ENCODE measurements at regions not wholly inside any gene's neighbourhood (a gene's known extent, or its start where the extent isn't known, plus 50 kb on each side); places are given as distances from the start of the nearest gene placed in this dataset.

DNA sequence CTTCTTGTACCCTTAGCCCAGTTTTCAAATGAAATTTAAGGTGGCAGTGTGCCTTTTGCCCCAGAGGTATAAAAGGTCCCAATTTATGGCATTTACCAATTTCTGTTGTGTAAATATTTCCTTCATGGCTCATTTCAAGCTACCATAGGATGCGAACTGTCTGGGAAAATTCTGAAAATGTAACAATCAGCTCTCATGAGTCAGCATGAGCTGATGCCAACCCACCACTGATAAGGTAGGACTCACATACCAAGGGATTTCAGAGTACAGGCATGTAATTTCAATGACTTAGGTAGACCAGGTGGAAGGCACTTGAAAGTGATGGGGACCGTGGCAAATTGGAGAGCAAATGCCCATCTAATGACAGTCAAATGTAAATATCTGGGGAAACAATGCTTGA, 169.5 kb downstream of the TTC8 start:
- Mint-ChIP-seq H3K4me3 (no peak overlapping the region), H3K36me3 (ENCODE audit: low read depth) (no peaks in the 10 kb centered on the region), H3K27me3 (peaks cover 41% of the 10 kb centered on the region), H3K4me1 (ENCODE audit: low read depth) (no peaks in the 10 kb centered on the region), H3K9me3 (no peaks in the 10 kb centered on the region), H3K27ac (no peak overlapping the region)
- no peak overlapping the region for H3K4me3 ChIP-seq (ENCODE audit: low read length)
- H3K36me3 ChIP-seq (ENCODE audit: insufficient read depth, low read length), result no peaks in the 10 kb centered on the region
- ChIA-PET CTCF (no interaction called here), POLR2A (no interaction called here)
- ATAC-seq (ENCODE audit: poor library complexity), result no peak
- H3K27me3 ChIP-seq (ENCODE audit: control insufficient read depth in 1 of 2, insufficient read depth in 2 of 2, low read length in 2 of 2), result peaks cover 12 to 18% of the 10 kb centered on the region in 2 experiments
- TF ChIP-seq CTCF (IDR thresholded peaks at IDR 0.05), result no peak
- intact Hi-C loops (cut with DNase I, micrococcal nuclease), result no loop called here
- H3K27ac ChIP-seq (ENCODE audit: low read depth in 1 of 2, low read length in 2 of 2), result no peak overlapping the region
- no peaks in the 10 kb centered on the region for H3K9me3 ChIP-seq (ENCODE audit: control insufficient read depth in 1 of 2, insufficient read depth in 1 of 2, low read length in 2 of 2)
- no peak for DNase-seq
- H3K4me1 ChIP-seq (ENCODE audit: insufficient read depth, low read length), result no peaks in the 10 kb centered on the region

DNA sequence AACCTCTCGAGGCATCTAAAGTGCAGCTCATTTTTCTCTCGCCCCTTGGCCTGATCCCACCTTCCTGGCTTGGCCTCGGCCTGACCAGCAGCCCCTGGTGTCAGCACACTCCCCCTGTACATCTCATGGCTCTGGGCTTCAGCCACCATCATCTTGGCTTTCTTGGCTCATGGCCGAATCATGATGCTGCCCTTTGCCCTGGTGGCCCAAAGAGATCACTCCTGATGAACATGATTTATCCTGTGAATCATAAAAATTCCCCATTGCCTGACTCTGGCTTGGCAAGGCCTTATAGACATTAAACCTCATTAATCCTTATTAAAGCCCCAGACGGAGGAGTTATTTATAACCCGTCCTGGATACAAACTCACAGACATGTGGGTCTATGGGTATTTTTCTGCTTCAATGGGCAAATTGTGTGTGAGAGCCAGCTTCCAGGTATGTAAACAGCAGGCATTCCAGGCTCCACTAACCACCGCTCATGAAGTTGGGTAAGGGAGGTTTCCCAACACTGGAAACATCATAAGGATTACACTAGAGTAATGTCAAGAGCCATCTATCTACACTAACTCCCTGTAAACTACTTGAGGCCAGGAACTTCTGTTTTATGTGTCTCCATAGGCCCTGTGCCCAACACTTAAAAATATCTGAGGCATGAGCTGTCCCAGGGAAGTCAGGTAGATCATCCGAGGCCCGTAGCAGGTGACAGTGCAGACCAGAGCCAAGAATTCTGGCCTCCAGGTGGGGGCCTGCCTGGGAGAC, 171.2 kb downstream of the TTC8 start:
- H3K4me1 ChIP-seq (ENCODE audit: insufficient read depth, low read length), result no peaks in the 10 kb centered on the region
- H3K27me3 ChIP-seq (ENCODE audit: control insufficient read depth in 1 of 2, insufficient read depth in 2 of 2, low read length in 2 of 2), result peaks cover 20 to 21% of the 10 kb centered on the region in 2 experiments
- H3K36me3 ChIP-seq (ENCODE audit: insufficient read depth, low read length), result no peaks in the 10 kb centered on the region
- no peak for TF ChIP-seq CTCF (IDR thresholded peaks at IDR 0.05)
- H3K4me3 Mint-ChIP-seq, result no peak overlapping the region
- no peaks in the 10 kb centered on the region for H3K4me1 Mint-ChIP-seq (ENCODE audit: low read depth)
- ATAC-seq (ENCODE audit: poor library complexity), result no peak
- H3K9me3 Mint-ChIP-seq, result no peaks in the 10 kb centered on the region
- H3K27ac ChIP-seq (ENCODE audit: low read depth in 1 of 2, low read length in 2 of 2), result no peak overlapping the region
- ChIA-PET POLR2A (no interaction called here), CTCF (no interaction called here)
- H3K4me3 ChIP-seq (ENCODE audit: low read length), result no peak overlapping the region
- no peak for DNase-seq
- H3K27me3 Mint-ChIP-seq, result peaks cover 41% of the 10 kb centered on the region
- peaks cover 0 to 4% of the 10 kb centered on the region in 2 experiments for H3K9me3 ChIP-seq (ENCODE audit: control insufficient read depth in 1 of 2, insufficient read depth in 1 of 2, low read length in 2 of 2)
- H3K36me3 Mint-ChIP-seq (ENCODE audit: low read depth), result no peaks in the 10 kb centered on the region
- intact Hi-C loops (cut with DNase I, micrococcal nuclease), result no loop called here
- no peak overlapping the region for H3K27ac Mint-ChIP-seq

DNA sequence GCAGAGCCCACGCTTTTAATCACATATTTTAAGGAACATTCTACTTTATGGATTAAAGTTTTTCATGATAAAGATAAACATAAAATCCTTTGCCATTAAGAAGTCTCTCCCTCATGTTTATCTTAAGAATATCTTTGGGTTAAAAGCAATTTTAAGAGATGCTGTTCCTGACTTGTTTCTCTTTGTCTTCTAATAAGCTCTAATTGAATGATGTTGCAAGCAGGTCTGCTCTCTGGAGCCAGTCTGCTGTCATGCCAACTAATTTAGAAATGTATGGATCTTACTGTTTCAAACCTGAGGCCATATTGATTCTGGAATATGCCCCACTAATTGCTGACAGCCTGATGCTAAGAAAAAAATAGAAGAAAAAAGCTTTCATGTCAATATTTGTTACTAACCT, 173.6 kb downstream of the TTC8 start:
- Mint-ChIP-seq H3K4me1 (ENCODE audit: low read depth) (no peaks in the 10 kb centered on the region), H3K36me3 (ENCODE audit: low read depth) (no peaks in the 10 kb centered on the region), H3K9me3 (no peaks in the 10 kb centered on the region), H3K4me3 (no peak overlapping the region), H3K27ac (no peak overlapping the region), H3K27me3 (peaks cover 40% of the 10 kb centered on the region)
- H3K9me3 ChIP-seq (ENCODE audit: control insufficient read depth in 1 of 2, insufficient read depth in 1 of 2, low read length in 2 of 2), result peaks cover 0 to 4% of the 10 kb centered on the region in 2 experiments
- ChIA-PET CTCF (no interaction called here), POLR2A (no interaction called here)
- no peak overlapping the region for H3K4me3 ChIP-seq (ENCODE audit: low read length)
- ATAC-seq (ENCODE audit: poor library complexity) (no peak), DNase-seq (no peak)
- H3K27ac ChIP-seq (ENCODE audit: low read depth in 1 of 2, low read length in 2 of 2), result no peak overlapping the region
- no peaks in the 10 kb centered on the region for H3K36me3 ChIP-seq (ENCODE audit: insufficient read depth, low read length)
- TF ChIP-seq CTCF (IDR thresholded peaks at IDR 0.05), result no peak
- intact Hi-C loops (cut with DNase I, micrococcal nuclease), result no loop called here
- peaks cover 12 to 14% of the 10 kb centered on the region in 2 experiments for H3K27me3 ChIP-seq (ENCODE audit: control insufficient read depth in 1 of 2, insufficient read depth in 2 of 2, low read length in 2 of 2)
- H3K4me1 ChIP-seq (ENCODE audit: insufficient read depth, low read length), result no peaks in the 10 kb centered on the region

Measured in CD4-positive, alpha-beta T cell (primary cell).